RWPE2 (cell line): ENCODE measurements at regions not wholly inside any gene's neighbourhood (a gene's known extent, or its start where the extent isn't known, plus 50 kb on each side); places are given as distances from the start of the nearest gene placed in this dataset.
A peak's percentile ranks its signal among the peaks of the same experiment; 100 is the strongest.

Experiments used
- ATAC-seq: fragments of 200-7000 bp; cut with Tn5 transposase; 3 replicates; pipeline ENCODE4 v1.9.1; 2021; ENCODE audit warnings: low read depth
- DNase-seq: peaks from one replicate; pipeline ENCODE4 v3.0.0-alpha.2; 2020; ENCODE audit warnings: low spot score
- H3K27ac ChIP-seq: fragments of 450-650 bp; 2 replicates; pipeline ENCODE4 v1.5.1; 2017; ENCODE audit warnings: mild to moderate bottlenecking; ENCODE audit not compliant: poor library complexity, severe bottlenecking
- H3K27me3 ChIP-seq: fragments of 250-450 bp; sonication (Bioruptor Pico); 2 replicates; pipeline ENCODE4 v1.5.1; 2021; ENCODE audit warnings: mild to moderate bottlenecking, moderate library complexity; ENCODE audit not compliant: insufficient read depth, poor library complexity, severe bottlenecking
- H3K36me3 ChIP-seq: fragments of 250-450 bp; sonication (Bioruptor Pico); 2 replicates; pipeline ENCODE4 v1.5.1; 2020; ENCODE audit warnings: low read depth, mild to moderate bottlenecking, moderate library complexity
- H3K4me1 ChIP-seq: fragments of 250-450 bp; sonication (Bioruptor Pico); 2 replicates; pipeline ENCODE4 v1.5.1; 2021; ENCODE audit warnings: mild to moderate bottlenecking, moderate library complexity; ENCODE audit not compliant: insufficient read depth, poor library complexity, severe bottlenecking
- H3K4me3 ChIP-seq: fragments of 250-450 bp; sonication (Bioruptor Pico); 2 replicates; pipeline ENCODE4 v1.5.1; 2021; ENCODE audit warnings: mild to moderate bottlenecking, moderate library complexity; ENCODE audit not compliant: severe bottlenecking
- H3K9me3 ChIP-seq: fragments of 250-450 bp; sonication (Bioruptor Pico); 2 replicates; pipeline ENCODE4 v1.5.1; 2021; ENCODE audit warnings: mild to moderate bottlenecking, moderate library complexity; ENCODE audit not compliant: severe bottlenecking
- TF ChIP-seq, protein P1 (sequence below): fragments of 450-650 bp; IDR thresholded peaks from one replicate; pipeline ENCODE4 v1.5.1; 2017; ENCODE audit warnings: mild to moderate bottlenecking, moderate library complexity; ENCODE audit not compliant: poor library complexity, severe bottlenecking

DNA sequence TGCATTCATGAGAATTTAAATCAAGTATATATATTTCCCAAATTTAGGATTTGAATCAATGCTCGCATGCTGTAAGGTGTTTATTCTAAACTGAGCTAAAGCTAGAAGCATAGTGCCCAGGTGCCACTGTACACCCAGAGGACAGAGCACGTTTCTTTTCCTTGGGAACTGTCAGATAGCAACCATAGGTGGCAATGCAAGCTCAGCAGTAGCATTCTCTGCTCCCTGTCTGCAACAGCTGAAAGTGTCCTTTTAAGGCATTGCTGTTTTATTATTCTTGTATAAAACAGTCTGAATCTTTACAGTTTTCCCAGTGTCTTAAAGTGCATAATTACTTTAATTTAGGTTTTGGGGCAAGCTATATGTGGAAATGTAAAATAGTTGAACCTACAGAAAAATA, 443.4 kb upstream of the MMS22L start:
- Histone ChIP-seq H3K27me3 (peaks cover 13% of the 10 kb centered on the region), H3K4me1 (no peaks in the 10 kb centered on the region), H3K9me3 (no peaks in the 10 kb centered on the region), H3K4me3 (no peak overlapping the region), H3K36me3 (no peaks in the 10 kb centered on the region), H3K27ac (no peak overlapping the region)
- ATAC-seq (no peak), DNase-seq (no peak)
- TF ChIP-seq, protein P1, sequence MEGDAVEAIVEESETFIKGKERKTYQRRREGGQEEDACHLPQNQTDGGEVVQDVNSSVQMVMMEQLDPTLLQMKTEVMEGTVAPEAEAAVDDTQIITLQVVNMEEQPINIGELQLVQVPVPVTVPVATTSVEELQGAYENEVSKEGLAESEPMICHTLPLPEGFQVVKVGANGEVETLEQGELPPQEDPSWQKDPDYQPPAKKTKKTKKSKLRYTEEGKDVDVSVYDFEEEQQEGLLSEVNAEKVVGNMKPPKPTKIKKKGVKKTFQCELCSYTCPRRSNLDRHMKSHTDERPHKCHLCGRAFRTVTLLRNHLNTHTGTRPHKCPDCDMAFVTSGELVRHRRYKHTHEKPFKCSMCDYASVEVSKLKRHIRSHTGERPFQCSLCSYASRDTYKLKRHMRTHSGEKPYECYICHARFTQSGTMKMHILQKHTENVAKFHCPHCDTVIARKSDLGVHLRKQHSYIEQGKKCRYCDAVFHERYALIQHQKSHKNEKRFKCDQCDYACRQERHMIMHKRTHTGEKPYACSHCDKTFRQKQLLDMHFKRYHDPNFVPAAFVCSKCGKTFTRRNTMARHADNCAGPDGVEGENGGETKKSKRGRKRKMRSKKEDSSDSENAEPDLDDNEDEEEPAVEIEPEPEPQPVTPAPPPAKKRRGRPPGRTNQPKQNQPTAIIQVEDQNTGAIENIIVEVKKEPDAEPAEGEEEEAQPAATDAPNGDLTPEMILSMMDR, result peak; percentile 22

- Histone ChIP-seq H3K4me1 (no peaks in the 10 kb centered on the region), H3K36me3 (no peaks in the 10 kb centered on the region), H3K9me3 (no peaks in the 10 kb centered on the region), H3K27me3 (peaks cover 17% of the 10 kb centered on the region), H3K27ac (no peak overlapping the region), H3K4me3 (no peak overlapping the region)
- no peak for DNase-seq
- ATAC-seq, result no peak
- TF ChIP-seq, protein P1, result no peak
Measured at GRCh38 chr6:97732045-97732444, 449.0 kb upstream of the MMS22L start.

DNA sequence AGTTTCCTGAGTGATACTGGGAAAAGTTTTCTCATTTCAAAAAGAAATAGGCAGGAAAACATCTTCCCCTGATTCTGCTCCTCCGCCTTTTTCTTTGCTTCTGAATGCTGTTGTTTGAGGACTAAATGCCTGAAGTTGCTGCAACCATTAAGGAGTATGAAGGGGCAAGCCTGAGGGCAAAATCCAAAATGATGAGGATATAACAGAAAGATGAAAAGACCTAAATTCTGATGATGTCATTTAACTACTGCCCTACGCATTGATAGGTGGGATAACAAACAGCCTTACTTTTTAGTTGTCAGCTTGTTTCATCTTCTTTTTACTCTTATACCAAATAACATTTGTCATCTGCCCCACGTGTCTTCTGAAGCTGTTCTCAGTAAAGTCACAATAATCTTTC, 474.6 kb upstream of the MMS22L start:
- TF ChIP-seq, protein P1, result no peak
- H3K4me3 ChIP-seq, result no peak overlapping the region
- no peak for ATAC-seq
- no peak for DNase-seq
- no peaks in the 10 kb centered on the region for H3K36me3 ChIP-seq
- no peaks in the 10 kb centered on the region for H3K4me1 ChIP-seq
- no peaks in the 10 kb centered on the region for H3K9me3 ChIP-seq
- no peak overlapping the region for H3K27ac ChIP-seq
- no peaks in the 10 kb centered on the region for H3K27me3 ChIP-seq

DNA sequence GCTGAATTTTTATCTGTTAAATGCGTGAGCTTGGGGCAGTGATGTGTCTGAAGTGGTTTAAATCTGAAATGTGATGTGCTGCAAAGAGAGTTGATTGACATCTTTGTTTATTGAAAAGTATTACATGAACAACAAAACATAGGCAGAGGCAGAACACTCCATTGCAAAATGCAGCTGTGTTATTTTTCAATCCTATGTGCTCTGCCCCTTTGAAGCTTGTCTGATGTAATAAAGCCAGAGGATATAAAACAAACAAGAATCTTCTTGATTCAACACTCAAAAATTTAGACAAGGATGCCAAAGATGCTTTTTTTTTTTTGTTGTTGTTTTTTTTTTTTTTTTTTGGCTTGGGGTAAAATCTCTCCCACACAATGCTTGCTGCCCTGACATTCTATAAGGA, 482.4 kb upstream of the MMS22L start:
- no peaks in the 10 kb centered on the region for H3K27me3 ChIP-seq
- H3K4me3 ChIP-seq, result no peak overlapping the region
- TF ChIP-seq, protein P1, result no peak
- H3K9me3 ChIP-seq, result no peaks in the 10 kb centered on the region
- no peak overlapping the region for H3K27ac ChIP-seq
- 0 out of 3 replicates have a peak, but pooled peaks have one; percentile 19 for ATAC-seq
- DNase-seq, result no peak
- no peaks in the 10 kb centered on the region for H3K36me3 ChIP-seq
- no peaks in the 10 kb centered on the region for H3K4me1 ChIP-seq

- Histone ChIP-seq H3K27me3 (no peaks in the 10 kb centered on the region), H3K27ac (no peak overlapping the region), H3K4me3 (no peak overlapping the region)
Measured at GRCh38 chr6:97771372-97771771, 488.4 kb upstream of the MMS22L start.

More at GRCh38 chr6:97771372-97771771, 488.4 kb upstream of the MMS22L start:
- Histone ChIP-seq H3K4me1 (no peaks in the 10 kb centered on the region), H3K36me3 (no peaks in the 10 kb centered on the region), H3K9me3 (no peaks in the 10 kb centered on the region)
- TF ChIP-seq, protein P1, result no peak
- DNase-seq (no peak), ATAC-seq (no peak)
